K562 (cell line): ENCODE measurements at regions not wholly inside any gene's neighbourhood (a gene's known extent, or its start where the extent isn't known, plus 50 kb on each side); places are given as distances from the start of the nearest gene placed in this dataset.

Experiments used
- EP300 ChIP-seq: IDR thresholded peaks from 2 replicates; pipeline ENCODE4 v1.6.1; 2012; ENCODE audit warnings: low read length, improper control_type of control experiment
- EZH2 ChIP-seq: IDR thresholded peaks from 2 replicates; pipeline ENCODE4 v1.6.1; 2012; ENCODE audit warnings: low read depth, mild to moderate bottlenecking, inconsistent platforms, low read length, borderline replicate concordance
- NFYB ChIP-seq: IDR thresholded peaks from 2 replicates; pipeline ENCODE4 v1.6.1; 2011; ENCODE audit warnings: mild to moderate bottlenecking, moderate library complexity; ENCODE audit not compliant: insufficient read length; ENCODE audit errors: extremely low read depth
- POLR2A ChIP-seq: fragments of 450-650 bp; conservative IDR thresholded peaks from 2 replicates; pipeline ENCODE4 v1.6.1; 2016
- SRSF1 ChIP-seq: fragments of 200-400 bp; formaldehyde crosslinking; IDR thresholded peaks from 2 replicates; pipeline ENCODE4 v1.6.1; 2017; ENCODE audit warnings: mild to moderate bottlenecking, low read depth, low read length, moderate library complexity
- TAF1 ChIP-seq: IDR thresholded peaks from 2 replicates; pipeline ENCODE4 v1.6.1; 2011; ENCODE audit warnings: mild to moderate bottlenecking, low read length, moderate library complexity; ENCODE audit not compliant: insufficient read depth, control insufficient read depth, severe bottlenecking; ENCODE audit errors: extremely low read depth
- THRA ChIP-seq: fragments of 450-650 bp; IDR thresholded peaks from 2 replicates; pipeline ENCODE4 v1.6.1; 2017; ENCODE audit warnings: mild to moderate bottlenecking, moderate library complexity
- ZNF764 ChIP-seq: fragments of 250-450 bp; sonication (Bioruptor Pico); IDR thresholded peaks from 2 replicates; pipeline ENCODE4 v1.4.0; 2020; ENCODE audit warnings: low read depth, mild to moderate bottlenecking, moderate library complexity
- TF ChIP-seq, protein P1 (sequence below): fragments of 450-650 bp; IDR thresholded peaks from 2 replicates; pipeline ENCODE4 v1.6.1; 2016; ENCODE audit warnings: low read depth, mild to moderate bottlenecking, moderate library complexity

GRCh38 chr6:1255636-1256365 is 56.1 kb upstream of the FOXQ1 start:
- TF ChIP-seq TAF1 (no peak), NFYB (no peak), SRSF1 (no peak), ZNF764 (CRISPR knock-in tag) (no peak), POLR2A (no peak), EZH2 (no peak), EP300 (no peak), THRA (no peak)
- TF ChIP-seq, protein P1, sequence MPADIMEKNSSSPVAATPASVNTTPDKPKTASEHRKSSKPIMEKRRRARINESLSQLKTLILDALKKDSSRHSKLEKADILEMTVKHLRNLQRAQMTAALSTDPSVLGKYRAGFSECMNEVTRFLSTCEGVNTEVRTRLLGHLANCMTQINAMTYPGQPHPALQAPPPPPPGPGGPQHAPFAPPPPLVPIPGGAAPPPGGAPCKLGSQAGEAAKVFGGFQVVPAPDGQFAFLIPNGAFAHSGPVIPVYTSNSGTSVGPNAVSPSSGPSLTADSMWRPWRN, result no peak
